ENCODE measurements at regions not wholly inside any gene's neighbourhood (a gene's known extent, or its start where the extent isn't known, plus 50 kb on each side); places are given as distances from the start of the nearest gene placed in this dataset.

DNA sequence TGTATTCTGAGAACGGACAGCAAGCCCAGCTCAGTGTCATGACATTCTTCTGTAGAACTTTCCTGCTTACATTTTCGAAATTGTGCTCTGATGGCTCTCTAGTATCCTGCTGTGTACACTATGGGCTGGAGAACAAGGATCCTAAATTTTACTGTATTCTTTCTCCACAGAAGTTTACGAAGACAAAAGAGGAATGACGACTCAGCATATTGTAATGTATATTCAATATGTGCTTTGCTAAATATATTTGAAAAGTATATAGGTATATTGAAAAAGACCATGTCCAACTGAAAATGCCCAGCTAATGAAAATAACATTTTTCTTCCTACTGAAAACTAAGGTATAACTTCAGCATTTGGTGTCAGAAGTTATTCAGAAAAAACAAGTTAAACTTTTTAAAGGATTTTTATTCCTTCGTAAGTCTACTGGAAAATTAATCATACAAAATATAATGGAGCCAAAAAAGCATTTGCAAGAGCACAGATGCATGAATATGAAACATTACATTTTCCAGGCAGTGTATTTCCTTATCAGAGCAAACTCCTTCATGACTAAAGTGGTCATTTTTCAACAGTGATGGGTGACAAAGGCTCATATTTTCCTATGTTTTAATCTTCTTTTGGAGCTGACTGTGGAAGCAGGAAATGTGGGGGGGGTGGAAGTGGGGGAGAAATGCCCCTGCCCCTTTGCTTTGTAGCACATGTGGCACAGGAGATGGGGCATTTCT, 143.8 kb upstream of the THUMPD2 start:
- Histone ChIP-seq H3K4me3 (ENCODE audit: low read depth, low read length) (no peak overlapping the region), H3K27ac (ENCODE audit: extremely low read depth, low read depth, low read length) (no peak overlapping the region), H3K9me3 (ENCODE audit: control insufficient read depth, insufficient read depth, low read depth, low read length) (no peaks in the 10 kb centered on the region), H3K4me1 (ENCODE audit: control insufficient read depth, insufficient read depth, low read length) (no peaks in the 10 kb centered on the region), H3K36me3 (ENCODE audit: control insufficient read depth in 2 of 2, insufficient read depth in 1 of 2, low read length in 2 of 2) (no peaks in the 10 kb centered on the region)
- POLR2A ChIA-PET: no interaction called here
- CTCF ChIA-PET: interaction anchor here (0.6 to 2.6 kb wide), 2 partner anchors 9 to 58 kb away, joined by 3 to 13 read pairs; no protein-coding TSS in a partner anchor
- TF ChIP-seq ZNF221 (tag by site-specific recombination; IDR thresholded peaks at IDR 0.05; ENCODE audit: borderline replicate concordance): no peak
- no peak for TF ChIP-seq ZNF292 (tag by site-specific recombination; IDR thresholded peaks at IDR 0.05; ENCODE audit: borderline replicate concordance, low read depth)
- TF ChIP-seq ZNF501 (tag by site-specific recombination; IDR thresholded peaks at IDR 0.05): no peak
- TF ChIP-seq ZNF366 (tag by site-specific recombination; conservative IDR thresholded peaks at IDR 0.05): no peak
- TF ChIP-seq ZNF544 (tag by site-specific recombination; IDR thresholded peaks at IDR 0.05): no peak
- TF ChIP-seq, protein P1, sequence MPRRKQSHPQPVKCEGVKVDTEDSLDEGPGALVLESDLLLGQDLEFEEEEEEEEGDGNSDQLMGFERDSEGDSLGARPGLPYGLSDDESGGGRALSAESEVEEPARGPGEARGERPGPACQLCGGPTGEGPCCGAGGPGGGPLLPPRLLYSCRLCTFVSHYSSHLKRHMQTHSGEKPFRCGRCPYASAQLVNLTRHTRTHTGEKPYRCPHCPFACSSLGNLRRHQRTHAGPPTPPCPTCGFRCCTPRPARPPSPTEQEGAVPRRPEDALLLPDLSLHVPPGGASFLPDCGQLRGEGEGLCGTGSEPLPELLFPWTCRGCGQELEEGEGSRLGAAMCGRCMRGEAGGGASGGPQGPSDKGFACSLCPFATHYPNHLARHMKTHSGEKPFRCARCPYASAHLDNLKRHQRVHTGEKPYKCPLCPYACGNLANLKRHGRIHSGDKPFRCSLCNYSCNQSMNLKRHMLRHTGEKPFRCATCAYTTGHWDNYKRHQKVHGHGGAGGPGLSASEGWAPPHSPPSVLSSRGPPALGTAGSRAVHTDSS (tag by site-specific recombination; IDR thresholded peaks at IDR 0.05): no peak
- no peak for TF ChIP-seq KLF1 (tag by site-specific recombination; IDR thresholded peaks at IDR 0.05)
- TF ChIP-seq ZNF610 (tag by site-specific recombination; IDR thresholded peaks at IDR 0.05; ENCODE audit: borderline replicate concordance): no peak
- TF ChIP-seq ZNF600 (tag by site-specific recombination; IDR thresholded peaks at IDR 0.05): no peak
- TF ChIP-seq, protein P2, sequence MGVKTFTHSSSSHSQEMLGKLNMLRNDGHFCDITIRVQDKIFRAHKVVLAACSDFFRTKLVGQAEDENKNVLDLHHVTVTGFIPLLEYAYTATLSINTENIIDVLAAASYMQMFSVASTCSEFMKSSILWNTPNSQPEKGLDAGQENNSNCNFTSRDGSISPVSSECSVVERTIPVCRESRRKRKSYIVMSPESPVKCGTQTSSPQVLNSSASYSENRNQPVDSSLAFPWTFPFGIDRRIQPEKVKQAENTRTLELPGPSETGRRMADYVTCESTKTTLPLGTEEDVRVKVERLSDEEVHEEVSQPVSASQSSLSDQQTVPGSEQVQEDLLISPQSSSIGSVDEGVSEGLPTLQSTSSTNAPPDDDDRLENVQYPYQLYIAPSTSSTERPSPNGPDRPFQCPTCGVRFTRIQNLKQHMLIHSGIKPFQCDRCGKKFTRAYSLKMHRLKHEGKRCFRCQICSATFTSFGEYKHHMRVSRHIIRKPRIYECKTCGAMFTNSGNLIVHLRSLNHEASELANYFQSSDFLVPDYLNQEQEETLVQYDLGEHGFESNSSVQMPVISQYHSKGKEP (tag by site-specific recombination; IDR thresholded peaks at IDR 0.05): no peak
- TF ChIP-seq, protein P3, sequence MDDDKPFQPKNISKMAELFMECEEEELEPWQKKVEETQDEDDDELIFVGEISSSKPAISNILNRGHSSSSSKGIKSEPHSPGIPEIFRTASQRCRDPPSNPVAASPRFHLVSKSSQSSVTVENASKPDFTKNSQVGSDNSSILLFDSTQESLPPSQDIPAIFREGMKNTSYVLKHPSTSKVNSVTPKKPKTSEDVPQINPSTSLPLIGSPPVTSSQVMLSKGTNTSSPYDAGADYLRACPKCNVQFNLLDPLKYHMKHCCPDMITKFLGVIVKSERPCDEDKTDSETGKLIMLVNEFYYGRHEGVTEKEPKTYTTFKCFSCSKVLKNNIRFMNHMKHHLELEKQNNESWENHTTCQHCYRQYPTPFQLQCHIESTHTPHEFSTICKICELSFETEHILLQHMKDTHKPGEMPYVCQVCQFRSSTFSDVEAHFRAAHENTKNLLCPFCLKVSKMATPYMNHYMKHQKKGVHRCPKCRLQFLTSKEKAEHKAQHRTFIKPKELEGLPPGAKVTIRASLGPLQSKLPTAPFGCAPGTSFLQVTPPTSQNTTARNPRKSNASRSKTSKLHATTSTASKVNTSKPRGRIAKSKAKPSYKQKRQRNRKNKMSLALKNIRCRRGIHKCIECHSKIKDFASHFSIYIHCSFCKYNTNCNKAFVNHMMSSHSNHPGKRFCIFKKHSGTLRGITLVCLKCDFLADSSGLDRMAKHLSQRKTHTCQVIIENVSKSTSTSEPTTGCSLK (tag by site-specific recombination; IDR thresholded peaks at IDR 0.05): no peak
- no peak for TF ChIP-seq ZFHX2 (tag by site-specific recombination; conservative IDR thresholded peaks at IDR 0.05)
- no peak for TF ChIP-seq ZNF341 (tag by site-specific recombination; IDR thresholded peaks at IDR 0.05; ENCODE audit: low read depth)
- no peak for TF ChIP-seq ZFP69B (tag by site-specific recombination; IDR thresholded peaks at IDR 0.05)
- no peak for TF ChIP-seq ZBTB7A (tag by site-specific recombination; IDR thresholded peaks at IDR 0.05; ENCODE audit: low read depth)
- TF ChIP-seq, protein P4, sequence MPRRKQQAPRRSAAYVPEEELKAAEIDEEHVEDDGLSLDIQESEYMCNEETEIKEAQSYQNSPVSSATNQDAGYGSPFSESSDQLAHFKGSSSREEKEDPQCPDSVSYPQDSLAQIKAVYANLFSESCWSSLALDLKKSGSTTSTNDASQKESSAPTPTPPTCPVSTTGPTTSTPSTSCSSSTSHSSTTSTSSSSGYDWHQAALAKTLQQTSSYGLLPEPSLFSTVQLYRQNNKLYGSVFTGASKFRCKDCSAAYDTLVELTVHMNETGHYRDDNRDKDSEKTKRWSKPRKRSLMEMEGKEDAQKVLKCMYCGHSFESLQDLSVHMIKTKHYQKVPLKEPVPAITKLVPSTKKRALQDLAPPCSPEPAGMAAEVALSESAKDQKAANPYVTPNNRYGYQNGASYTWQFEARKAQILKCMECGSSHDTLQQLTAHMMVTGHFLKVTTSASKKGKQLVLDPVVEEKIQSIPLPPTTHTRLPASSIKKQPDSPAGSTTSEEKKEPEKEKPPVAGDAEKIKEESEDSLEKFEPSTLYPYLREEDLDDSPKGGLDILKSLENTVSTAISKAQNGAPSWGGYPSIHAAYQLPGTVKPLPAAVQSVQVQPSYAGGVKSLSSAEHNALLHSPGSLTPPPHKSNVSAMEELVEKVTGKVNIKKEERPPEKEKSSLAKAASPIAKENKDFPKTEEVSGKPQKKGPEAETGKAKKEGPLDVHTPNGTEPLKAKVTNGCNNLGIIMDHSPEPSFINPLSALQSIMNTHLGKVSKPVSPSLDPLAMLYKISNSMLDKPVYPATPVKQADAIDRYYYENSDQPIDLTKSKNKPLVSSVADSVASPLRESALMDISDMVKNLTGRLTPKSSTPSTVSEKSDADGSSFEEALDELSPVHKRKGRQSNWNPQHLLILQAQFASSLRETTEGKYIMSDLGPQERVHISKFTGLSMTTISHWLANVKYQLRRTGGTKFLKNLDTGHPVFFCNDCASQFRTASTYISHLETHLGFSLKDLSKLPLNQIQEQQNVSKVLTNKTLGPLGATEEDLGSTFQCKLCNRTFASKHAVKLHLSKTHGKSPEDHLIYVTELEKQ (tag by site-specific recombination; IDR thresholded peaks at IDR 0.05; ENCODE audit: borderline replicate concordance): no peak
